ENCODE measurements at regions not wholly inside any gene's neighbourhood (a gene's known extent, or its start where the extent isn't known, plus 50 kb on each side); places are given as distances from the start of the nearest gene placed in this dataset.
"Not testable (repeated sequence)": the region's sequence is repeated elsewhere in the genome, so short reads cannot be mapped to it uniquely, and the experiment has no call there.

DNA sequence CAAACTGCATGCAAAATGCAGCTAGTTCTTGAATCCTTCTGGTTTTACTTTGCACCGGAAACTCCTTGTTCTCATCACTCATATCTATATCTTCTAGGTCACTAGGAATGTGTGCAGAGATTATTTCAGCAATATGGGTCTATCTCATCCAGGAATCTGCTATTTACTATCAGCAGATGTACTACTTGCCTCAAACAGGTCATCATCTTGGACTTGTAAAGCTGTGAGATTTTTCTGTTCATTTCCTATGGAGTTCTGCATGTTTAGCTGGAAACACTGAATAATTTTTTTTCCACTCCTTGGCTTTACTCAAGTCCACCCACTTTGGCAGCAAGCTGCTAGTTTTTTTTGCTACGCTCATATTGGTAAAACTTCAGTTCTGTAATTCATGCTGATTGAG is 334.8 kb downstream of the RPIA start:
- DNase-seq = not testable (repeated sequence)

DNA sequence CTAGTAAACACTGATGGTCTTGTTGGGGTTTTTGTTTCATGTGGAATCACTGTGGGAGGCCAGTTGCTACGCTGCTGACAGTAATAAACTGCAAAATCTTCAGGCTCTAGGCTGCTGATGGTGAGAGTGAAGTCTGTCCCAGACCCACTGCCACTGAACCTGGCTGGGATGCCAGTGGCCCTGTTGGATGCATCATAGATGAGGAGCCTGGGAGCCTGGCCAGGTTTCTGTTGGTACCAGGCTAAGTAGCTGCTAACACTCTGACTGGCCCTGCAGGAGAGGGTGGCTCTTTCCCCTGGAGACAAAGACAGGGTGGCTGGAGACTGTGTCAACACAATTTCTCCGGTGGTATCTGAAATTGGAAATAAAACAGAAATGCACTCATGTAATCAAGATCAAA is 335.6 kb downstream of the RPIA start:
- not testable (repeated sequence) for DNase-seq

DNA sequence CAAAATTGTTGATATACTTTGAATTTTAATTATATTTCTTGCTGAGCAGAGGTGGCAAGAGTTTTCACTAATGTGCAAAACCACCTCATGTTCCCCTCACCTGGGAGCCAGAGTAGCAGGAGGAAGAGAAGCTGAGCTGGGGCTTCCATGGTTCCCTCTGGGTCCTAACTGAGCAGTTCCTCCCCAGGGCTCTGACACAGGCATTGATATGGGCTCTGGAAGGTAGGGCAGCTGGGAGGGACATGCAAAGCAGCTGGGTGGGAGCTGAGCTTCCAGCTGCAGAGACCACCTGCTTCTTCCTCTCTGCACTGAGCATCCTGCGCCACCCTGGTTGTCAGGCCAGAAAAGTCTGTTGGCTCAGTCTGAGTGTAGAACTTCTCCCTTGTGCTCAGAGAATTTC is 336.1 kb downstream of the RPIA start:
- DNase-seq = not testable (repeated sequence)

DNA sequence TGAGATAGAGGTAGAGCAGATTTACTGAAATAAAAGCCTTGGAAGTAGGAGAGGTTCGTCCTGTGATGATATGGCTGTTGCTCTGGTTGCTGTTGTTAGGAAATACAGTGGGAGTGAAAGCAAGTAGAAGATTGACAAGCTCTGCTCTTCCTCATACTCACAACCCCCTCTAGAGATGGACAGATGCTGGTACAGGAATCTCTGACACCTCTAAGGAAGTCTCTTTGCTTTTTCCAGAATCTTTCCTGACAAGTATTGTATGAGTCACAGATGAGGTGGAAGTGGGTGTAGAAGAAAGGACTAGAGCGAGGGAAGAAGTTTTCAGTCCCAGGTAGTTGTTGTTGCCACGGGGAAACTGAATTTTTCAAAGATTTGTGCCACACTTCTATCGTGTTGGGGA is 337.8 kb downstream of the RPIA start:
- DNase-seq = not testable (repeated sequence)

DNA sequence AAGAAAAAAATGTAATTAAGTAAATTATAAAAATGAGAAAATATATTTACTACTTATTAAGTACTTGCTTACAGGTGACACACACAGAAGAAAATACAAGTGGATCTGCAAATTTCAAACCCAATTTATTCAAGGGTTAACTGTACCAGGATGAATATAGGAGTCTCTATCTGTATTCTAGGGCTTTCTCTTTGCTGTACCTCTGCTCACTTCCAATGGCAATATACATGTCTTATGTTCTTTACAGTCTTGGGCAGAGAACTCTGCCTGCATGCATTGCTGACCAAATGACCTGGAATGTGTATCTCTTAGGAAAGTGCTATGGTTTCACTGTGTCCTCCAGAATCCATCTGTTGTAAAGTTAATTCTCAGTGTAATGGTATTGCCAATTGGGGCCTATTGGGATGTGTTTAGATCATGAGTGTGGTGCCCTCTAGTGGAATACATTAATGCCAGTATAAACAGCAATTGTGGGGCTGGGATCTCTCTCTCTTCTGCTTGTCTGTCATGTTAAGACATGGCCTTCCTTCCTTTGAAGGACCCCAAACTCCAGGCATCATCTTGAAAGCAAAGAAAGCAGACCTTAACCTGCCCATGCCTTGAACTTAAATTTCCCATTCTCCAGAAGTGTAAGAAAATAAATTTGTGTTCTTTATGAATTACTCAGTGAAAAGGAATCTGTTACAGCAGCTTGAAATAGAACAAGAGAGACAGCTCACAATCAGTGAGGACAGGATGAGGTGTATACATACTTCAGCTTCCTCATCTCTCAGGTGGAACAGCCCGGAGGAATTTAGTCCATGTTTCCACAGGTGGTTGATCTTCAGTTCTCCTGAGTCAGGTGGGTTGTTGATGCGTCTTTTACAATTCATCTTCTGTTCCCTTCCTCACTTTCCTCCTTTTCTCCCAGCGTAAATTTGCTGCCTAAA is 356.9 kb downstream of the RPIA start:
- DNase-seq = peak; percentile 42

DNA sequence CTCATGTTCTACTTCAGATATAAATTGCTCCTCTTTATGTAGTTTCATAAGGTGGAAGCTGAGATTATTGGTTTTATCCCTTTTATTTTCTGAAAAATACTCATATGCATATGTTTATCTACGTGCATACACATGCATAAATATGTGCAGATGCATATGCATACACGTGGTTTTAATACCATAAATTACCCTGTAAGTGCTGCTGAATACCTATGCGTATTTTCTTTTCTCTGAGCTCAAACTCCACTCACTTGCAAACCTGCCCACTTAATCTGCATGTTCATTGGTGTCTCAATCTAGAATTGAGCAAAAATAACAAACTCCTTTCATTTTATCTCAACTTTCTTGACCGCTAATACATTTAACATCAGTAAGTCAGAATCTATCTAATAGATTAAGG is 367.1 kb downstream of the RPIA start:
- DNase-seq = not testable (repeated sequence)

DNA sequence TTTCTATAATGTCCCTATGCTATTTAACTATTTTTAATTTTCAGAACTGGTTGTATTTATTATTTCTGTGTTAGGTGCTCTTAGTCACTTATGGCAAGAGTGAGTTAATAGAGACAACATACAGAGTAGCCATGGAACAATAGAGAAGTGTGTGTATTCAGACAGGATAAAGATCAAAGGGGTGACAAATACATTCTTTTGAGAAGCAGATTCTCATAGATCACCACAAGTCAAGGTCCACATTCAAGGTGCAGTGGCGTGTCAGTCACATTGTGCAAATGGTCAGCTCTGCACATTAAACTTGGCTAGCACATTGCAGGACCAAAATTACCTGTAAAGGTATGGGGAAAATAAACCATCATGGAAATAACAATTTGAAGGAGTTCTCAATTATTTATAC is 369.7 kb downstream of the RPIA start:
- not testable (repeated sequence) for DNase-seq

DNA sequence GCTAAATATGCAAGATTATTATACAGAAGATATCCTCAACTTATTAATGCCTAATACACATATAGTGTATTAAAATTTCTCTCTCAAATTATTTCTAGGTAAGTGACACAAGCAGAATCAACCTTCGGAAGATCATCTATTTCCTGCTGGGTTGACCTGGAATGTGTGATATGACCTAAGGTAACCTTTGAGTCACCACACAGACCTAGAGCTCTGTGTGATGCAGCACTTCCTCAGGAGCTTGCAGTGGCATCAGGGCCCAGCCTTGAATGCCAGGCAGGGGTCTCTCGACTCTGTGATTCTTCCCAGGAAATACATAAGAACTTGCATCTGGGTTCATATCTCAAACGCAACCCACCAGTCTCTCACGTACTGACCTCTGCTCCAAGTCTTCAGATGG is 385.3 kb downstream of the RPIA start:
- DNase-seq = not testable (repeated sequence)

DNA sequence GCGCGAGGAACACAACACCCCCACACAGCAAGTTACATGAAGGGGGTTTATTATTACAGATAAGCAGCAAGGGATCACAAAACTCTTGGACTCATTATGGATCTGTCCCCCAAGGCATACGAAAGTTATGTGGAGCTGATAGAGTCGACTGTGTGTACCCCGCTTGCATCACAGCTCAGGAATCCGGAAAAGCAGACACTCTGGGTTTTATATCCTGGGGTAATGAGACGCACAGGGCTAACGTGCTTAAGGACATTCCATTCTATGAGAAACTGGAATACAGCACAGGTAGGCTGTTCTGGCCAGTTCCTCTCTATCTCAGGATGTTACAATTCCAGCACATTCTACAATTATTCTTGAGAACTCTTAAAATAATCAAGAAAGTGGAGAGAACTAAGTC is 401.4 kb downstream of the RPIA start:
- DNase-seq = not testable (repeated sequence)

DNA sequence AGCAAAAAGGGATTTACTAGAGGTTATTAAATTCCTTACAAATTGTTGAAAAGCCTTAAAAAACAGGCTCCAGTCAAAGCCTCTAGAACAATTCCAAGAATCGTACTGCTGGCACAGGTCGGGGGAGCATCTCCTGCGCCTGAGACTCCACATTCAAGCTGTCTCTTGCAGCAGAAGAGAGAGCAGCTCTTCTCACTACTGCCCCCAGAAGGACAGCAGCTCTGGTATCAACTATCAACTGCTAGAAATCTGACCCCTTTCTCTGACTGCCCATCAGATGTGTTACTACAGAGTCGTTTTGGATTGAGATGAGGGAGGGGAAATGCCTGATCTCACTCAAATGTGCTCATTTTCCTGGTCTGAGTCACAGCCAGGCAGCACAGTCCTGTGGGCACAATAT is 403.6 kb downstream of the RPIA start:
- not testable (repeated sequence) for DNase-seq

DNA sequence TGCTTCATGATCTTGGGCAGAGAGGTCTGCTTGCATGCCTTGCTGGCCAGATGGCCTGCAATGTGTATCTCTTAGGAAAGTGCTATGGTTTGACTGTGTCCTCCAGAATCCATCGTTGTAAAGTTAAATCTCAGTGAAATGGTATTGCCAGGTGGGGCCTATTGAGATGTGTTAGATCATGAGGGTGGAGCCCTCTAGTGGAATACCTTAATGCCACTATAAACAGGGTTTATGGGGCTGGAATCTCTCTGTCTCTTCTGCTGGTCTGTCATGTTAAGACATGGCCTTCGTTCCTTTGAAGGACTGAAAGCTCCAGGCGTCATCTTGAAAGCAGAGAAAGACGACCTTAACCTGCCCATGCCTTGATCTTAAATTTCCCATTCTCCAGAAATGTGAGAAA is 411.1 kb downstream of the RPIA start:
- not testable (repeated sequence) for DNase-seq

DNA sequence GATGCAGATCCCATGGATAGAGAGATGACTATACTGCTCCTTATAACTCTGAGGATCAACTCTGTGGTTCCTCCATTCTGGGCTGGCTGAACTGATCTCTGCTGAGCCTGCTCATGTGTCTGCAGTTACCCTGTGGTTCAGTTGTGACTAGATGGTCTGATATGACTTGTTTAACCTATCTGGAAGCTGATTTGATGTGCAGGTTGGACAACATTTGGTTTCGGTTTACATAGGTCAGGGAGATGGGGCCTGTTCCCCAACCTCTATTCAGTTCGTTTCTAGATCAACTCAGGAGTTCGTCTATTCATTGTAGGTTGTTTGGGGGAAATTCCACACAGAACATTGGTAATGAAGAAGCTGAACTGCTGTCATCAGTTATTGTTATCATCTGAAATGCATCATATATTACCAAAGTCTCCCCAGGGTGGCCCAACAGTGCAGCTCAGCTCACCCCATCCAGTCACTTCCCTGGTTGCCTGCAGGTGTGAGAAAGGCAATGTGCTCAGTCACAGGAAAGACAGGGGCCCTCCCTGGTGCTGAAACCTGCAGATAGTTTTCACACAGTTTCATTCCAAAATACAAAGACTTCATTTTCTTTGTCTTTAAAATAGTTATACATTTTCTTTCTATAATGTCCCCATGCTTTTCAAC is 415.0 kb downstream of the RPIA start:
- not testable (repeated sequence) for DNase-seq

DNA sequence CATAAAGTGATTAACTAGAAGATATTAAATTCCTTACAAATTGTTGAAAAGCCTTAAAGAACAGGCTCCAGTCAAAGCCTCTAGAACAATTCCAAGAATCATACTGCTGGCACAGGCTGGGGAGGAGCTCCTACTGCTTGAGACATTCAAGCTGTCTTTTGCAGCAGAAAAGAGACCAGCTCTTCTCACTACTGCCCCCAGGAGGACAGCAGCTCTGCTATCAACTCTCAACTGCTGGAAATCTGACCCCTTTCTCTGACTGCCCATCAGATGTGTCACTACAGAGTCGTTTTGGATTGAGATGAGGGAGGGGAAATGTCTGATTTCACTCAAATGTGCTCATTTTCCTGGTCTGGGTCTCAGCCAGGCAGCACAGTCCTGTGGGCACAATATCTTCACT is 421.0 kb downstream of the RPIA start:
- DNase-seq = not testable (repeated sequence)

DNA sequence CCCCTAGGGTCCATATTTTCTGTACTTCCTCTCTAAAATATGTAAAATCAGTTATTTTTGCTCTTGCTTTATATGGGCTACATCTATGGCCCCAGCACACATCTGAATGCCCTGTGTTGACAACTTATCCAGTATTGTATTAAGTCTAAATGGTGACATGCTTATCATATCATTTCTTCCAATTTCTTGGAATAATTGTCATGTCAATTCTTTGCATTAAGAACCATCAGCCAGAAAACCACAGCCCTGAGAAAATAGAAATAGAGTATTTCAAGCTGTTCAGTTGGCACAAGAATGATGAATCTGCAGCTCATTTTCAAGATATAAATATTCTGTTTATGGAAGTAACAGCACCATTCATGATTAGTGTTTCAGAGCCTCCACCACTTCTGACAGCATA is 421.8 kb downstream of the RPIA start:
- DNase-seq = not testable (repeated sequence)

DNA sequence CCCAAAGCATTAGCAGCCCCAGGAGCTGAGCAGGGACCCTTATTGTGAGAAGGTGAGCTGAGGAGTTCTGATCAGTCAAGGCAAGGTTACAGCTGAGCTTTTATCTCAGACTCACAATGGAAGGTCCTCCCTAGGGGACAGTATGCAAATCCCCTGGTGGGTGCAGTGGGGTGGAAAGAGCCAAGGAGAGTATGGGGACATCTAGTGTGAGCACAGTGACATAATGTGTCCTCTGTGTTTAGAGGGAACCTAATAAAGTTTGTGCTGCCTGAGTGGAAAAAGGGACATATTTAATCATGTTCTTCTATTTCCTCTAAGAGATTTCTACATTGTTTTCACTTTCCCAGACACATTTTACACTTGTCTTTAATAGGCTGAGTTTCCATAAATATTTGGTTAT is 438.0 kb downstream of the RPIA start:
- DNase-seq = not testable (repeated sequence)

DNA sequence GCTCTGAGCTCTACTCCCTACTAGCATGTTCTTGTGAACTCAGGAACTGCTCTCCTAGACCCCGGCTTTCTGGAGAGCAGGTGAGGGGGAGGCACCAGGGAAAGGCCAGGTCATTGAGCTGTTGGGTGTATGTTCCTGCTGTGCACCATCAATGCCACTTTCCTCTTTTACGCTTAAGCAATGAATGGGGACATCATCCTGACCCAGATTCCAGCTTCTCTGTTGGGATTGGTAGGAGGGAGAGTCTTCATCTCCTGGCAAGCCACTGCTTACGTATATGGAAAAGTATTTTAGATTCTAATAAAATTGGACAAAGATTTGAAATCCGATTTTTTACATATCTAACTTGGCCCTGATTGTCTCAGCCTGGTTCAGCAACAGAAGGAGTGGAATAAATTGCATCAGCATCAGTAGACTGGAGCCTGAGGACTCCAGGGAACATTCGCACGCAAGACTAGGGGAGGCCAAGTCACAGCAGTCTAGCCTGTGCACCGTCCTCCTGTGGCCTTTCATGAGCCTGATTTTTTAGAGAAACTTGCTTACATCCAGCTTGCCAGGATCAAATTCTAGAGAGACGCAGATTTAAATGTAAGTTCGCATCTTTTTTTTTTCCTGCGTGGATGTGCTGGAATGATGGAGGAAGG is 439.3 kb downstream of the RPIA start:
- not testable (repeated sequence) for DNase-seq

DNA sequence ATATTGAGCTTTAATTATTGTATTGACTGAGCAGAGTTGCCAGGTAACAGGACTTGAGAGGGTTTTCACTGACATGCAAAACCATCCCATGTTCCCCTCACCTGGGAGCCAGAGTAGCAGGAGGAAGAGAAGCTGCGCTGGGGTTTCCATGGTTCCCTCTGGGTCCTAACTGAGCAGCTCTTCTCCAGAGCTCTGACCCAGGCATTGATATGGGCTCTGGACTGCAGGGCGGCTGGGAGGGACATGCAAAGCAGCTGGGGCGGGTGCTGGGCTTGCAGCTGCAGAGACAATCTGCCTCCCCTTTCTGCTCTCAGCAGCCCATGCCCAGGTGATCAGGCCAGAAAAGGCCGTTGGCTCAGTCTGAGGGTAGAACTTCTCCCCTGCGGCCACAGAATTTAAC is 451.5 kb downstream of the RPIA start:
- not testable (repeated sequence) for DNase-seq

DNA sequence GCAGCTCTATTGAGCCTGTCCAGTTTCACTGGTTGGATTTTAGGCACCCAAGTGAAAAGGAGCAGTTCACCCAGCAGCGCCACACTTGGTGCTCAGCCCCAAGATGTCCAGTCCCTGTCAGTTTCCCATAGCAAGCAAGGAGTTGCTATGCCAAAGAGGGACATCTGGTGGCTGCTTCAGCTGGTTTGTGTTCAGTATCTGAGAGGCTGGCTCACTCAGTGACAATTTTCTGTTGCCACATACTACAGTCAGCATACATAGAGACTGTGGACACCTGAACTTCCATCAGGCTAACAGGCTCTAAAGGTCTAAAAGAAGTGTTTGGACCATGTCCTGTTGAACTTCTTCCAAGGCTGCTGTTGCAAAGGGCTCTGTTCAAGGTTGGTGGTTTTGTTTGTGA is 453.9 kb downstream of the RPIA start:
- not testable (repeated sequence) for DNase-seq

DNA sequence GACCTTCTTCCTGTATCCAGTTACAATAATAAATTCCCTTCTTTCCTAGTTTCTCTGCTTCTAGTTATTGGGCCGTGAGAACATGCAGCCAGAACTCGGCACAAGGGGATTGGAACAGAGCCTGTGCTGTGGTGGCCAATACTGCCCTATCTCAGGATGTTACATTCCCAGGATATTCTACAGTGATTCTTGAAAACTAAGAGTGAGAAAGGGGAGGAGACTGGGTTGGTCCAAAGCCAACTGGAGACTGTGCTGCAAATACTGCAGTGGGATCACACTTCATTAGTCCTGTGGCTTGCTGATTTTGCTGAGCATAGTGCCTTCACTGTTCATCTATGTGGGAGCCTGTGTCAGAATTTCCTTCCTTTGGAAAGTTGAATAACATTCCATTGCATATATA is 456.8 kb downstream of the RPIA start:
- DNase-seq = not testable (repeated sequence)

DNA sequence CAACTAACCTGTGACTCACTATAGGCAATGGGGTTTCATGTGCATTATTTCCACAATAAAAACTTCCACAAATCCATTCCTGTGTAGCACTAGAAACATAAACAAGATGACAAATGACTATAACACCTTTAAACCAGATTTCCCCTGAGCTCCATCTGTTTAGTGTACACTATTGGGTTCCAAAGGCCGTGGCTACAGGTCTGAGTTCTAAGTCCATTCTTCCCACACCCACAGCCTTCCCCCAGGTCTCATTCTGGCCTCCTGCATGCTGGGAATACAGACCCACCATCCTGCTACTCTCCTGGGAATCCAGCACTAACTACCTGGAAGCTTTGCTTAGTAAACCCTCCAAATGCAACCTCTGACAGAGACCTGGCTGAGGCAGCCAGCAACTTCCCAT is 460.2 kb downstream of the RPIA start:
- not testable (repeated sequence) for DNase-seq

DNA sequence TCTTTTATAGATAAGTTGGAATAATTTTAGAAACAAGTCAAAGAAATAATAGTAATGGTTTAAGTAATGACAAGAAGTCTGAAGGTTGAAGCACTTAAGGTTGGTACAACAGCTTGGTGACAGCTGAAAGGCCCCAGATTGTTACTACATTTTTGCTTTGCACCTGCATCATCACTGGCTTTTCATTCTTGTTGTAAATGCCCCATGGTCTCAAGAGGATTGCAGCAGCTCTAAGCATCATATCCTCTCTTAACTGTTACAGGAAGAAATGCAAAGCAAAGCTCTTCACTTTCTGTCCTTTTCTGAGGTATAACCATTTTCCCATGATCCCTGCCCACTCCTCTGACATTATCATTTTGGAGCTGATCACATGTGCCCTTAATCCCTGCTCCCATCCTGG is 461.0 kb downstream of the RPIA start:
- DNase-seq = not testable (repeated sequence)

DNA sequence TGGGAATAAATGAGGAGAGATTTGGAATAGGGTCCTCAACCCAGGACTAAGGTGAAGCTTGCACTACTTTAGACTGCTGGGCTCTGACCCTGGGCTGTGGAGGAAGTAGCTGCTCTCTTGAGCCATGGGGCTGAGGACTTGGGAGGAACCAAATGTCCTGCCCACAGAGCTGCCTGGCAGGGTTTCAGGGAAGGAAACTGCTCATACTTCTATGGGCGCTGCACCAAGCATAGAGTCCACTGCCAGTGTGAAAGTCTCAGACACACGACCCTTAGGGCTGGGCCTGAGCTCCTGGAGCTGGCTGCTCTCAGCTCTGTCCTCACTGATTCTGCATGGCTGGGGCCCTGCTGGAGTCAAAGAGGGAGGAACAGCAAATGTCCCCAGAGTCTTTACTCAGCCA is 461.7 kb downstream of the RPIA start:
- DNase-seq = peak; percentile 1

DNA sequence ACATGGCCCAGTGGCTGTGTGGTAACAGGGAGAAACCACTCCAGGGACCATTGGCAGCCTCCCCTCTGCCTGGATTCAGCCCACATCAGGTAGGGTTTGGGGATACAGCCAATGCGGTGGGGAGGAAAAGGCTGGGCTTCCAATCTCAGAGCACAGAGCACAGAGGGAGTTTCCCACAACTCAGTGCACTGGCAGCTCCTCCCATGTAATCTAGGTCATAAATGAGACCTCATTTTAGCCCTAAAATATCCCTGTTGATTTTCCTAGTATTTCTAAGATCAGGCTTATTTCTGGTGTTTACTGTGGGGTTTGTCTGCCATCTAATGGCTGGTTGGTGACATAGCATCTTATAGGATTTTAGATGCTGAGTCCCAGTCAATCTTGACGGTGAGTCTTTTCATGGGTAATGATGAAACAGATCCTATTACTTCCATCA is 462.8 kb downstream of the RPIA start:
- DNase-seq = not testable (repeated sequence)

DNA sequence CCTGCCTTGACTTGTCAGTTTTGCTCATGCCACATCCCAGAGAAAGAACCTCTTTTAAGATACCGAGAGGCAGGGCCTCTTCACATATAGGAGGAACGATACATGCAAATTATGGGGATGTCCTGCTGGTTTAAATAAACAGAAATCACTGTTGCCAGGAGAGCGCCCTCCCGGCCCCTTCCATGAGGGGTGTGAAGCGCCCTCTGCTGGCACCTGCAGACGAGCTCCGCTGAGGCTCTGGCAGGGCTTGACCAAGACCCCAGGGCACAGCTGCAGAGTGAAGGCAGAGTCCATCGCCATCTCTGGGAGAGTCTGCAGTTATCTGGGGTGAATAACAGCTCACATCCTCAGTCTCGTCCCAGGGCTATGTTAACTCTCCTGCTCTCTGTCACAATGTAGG is 468.8 kb downstream of the RPIA start:
- DNase-seq = not testable (repeated sequence)
